ENCODE measurements at regions not wholly inside any gene's neighbourhood (a gene's known extent, or its start where the extent isn't known, plus 50 kb on each side); places are given as distances from the start of the nearest gene placed in this dataset.

DNA sequence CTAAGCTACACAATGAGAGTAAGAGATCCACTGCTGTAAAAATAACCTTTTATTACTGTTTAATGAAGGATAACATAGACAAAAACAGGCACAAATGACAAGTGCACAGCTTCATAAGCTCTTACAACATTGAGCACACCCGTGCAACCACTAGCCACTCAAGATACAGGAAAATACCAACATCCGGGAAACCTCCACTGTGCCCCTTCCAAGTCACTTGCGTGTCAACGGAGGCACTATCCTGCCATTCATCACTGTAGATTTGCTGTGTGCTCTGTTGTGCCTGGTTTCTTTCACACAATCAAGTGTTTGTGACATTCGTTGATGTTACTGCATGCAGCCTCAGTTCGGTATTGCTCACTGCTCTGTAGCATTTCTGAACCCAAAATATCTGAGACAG is 292.9 kb upstream of the MYT1L start:
- H2AFZ ChIP-seq (ENCODE audit: low read depth, low read length) = no peak overlapping the region
- H3K27me3 ChIP-seq (ENCODE audit: control insufficient read depth in 1 of 2, insufficient read depth in 1 of 2, low read length in 2 of 2) = peaks cover 0 to 5% of the 10 kb centered on the region in 2 experiments
- no peak overlapping the region for H3K23ac ChIP-seq (ENCODE audit: low read length in 2 of 2)
- no peak overlapping the region for H2BK5ac ChIP-seq (ENCODE audit: low read depth, low read length, poor library complexity, severe bottlenecking)
- H3K9ac ChIP-seq (ENCODE audit: low read length) = no peak overlapping the region
- H2AK5ac ChIP-seq (ENCODE audit: low read length, severe bottlenecking) = no peak overlapping the region
- H3K4ac ChIP-seq (ENCODE audit: low read depth in 1 of 2, low read length in 2 of 2) = no peak overlapping the region
- no peaks in the 10 kb centered on the region for H3K4me1 ChIP-seq (ENCODE audit: control insufficient read depth, insufficient read depth, low read depth, low read length)
- DNase-seq = no peak
- no peak overlapping the region for H2BK15ac ChIP-seq (ENCODE audit: low read depth, poor library complexity, severe bottlenecking)
- no peak overlapping the region for H3K4me3 ChIP-seq (ENCODE audit: insufficient read depth in 1 of 2, low read depth in 1 of 2, low read length in 2 of 2)
- no peak overlapping the region for H3K4me2 ChIP-seq (ENCODE audit: low read length, poor library complexity, severe bottlenecking)
- no peak overlapping the region for H2BK12ac ChIP-seq (ENCODE audit: low read length in 2 of 2)
- no peak overlapping the region for H4K91ac ChIP-seq (ENCODE audit: low read length)
- no peak overlapping the region for H2BK120ac ChIP-seq (ENCODE audit: low read depth, low read length)
- WGBS = 59% methylated on average over 6 of the region's 6 CpGs
- no peaks in the 10 kb centered on the region for H3K79me1 ChIP-seq (replicated peaks; ENCODE audit: low read length, poor library complexity, severe bottlenecking)
- H3K9me3 ChIP-seq (ENCODE audit: control insufficient read depth, low read length) = peaks cover 4% of the 10 kb centered on the region
- H3K18ac ChIP-seq (ENCODE audit: low read depth in 1 of 2, low read length in 2 of 2) = no peak overlapping the region
- H4K8ac ChIP-seq (ENCODE audit: low read length) = no peak overlapping the region
- no peak overlapping the region for H3K27ac ChIP-seq (ENCODE audit: low read length, poor library complexity, severe bottlenecking)
- no peaks in the 10 kb centered on the region for H3K36me3 ChIP-seq (ENCODE audit: control insufficient read depth in 1 of 2, insufficient read depth in 2 of 2, low read depth in 1 of 2, low read length in 2 of 2)
- H3K14ac ChIP-seq (ENCODE audit: low read length in 2 of 2) = no peak overlapping the region

DNA sequence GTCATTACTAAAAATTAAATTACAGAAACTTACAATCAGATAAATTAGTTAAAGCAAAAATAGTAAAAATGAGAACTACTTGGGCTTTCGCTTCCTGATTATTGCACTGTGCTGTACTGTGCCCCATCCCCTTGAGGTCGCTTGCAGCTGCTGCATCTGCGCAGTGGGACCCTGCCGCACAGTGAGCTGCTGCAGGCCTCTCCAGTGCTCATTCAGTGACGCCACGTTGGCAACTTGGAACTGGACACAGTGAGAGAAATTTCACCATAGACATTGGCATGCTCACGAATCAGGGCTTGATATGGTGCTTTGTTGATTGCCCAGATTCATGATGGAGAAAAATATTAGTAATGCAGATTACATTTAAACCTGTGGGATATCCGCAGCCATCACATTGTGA is 290.8 kb upstream of the MYT1L start:
- no peak overlapping the region for H2BK15ac ChIP-seq (ENCODE audit: low read depth, poor library complexity, severe bottlenecking)
- H3K18ac ChIP-seq (ENCODE audit: low read depth in 1 of 2, low read length in 2 of 2) = no peak overlapping the region
- no peaks in the 10 kb centered on the region for H3K36me3 ChIP-seq (ENCODE audit: control insufficient read depth in 1 of 2, insufficient read depth in 2 of 2, low read depth in 1 of 2, low read length in 2 of 2)
- no peak overlapping the region for H2BK120ac ChIP-seq (ENCODE audit: low read depth, low read length)
- no peak for DNase-seq
- H3K4me3 ChIP-seq (ENCODE audit: insufficient read depth in 1 of 2, low read depth in 1 of 2, low read length in 2 of 2) = no peak overlapping the region
- no peak overlapping the region for H4K91ac ChIP-seq (ENCODE audit: low read length)
- no peak overlapping the region for H3K4ac ChIP-seq (ENCODE audit: low read depth in 1 of 2, low read length in 2 of 2)
- no peak overlapping the region for H3K9ac ChIP-seq (ENCODE audit: low read length)
- H3K27ac ChIP-seq (ENCODE audit: low read length, poor library complexity, severe bottlenecking) = no peak overlapping the region
- no peak overlapping the region for H2BK5ac ChIP-seq (ENCODE audit: low read depth, low read length, poor library complexity, severe bottlenecking)
- 73% methylated on average over 8 of the region's 8 CpGs for WGBS
- H3K4me2 ChIP-seq (ENCODE audit: low read length, poor library complexity, severe bottlenecking) = no peak overlapping the region
- H3K79me1 ChIP-seq (replicated peaks; ENCODE audit: low read length, poor library complexity, severe bottlenecking) = no peaks in the 10 kb centered on the region
- peaks cover 0 to under 1% of the 10 kb centered on the region in 2 experiments for H3K27me3 ChIP-seq (ENCODE audit: control insufficient read depth in 1 of 2, insufficient read depth in 1 of 2, low read length in 2 of 2)
- no peak overlapping the region for H3K14ac ChIP-seq (ENCODE audit: low read length in 2 of 2)
- no peak overlapping the region for H4K8ac ChIP-seq (ENCODE audit: low read length)
- no peak overlapping the region for H2AFZ ChIP-seq (ENCODE audit: low read depth, low read length)
- H3K9me3 ChIP-seq (ENCODE audit: control insufficient read depth, low read length) = peaks cover 1% of the 10 kb centered on the region
- H2BK12ac ChIP-seq (ENCODE audit: low read length in 2 of 2) = no peak overlapping the region
- H2AK5ac ChIP-seq (ENCODE audit: low read length, severe bottlenecking) = no peak overlapping the region
- no peaks in the 10 kb centered on the region for H3K4me1 ChIP-seq (ENCODE audit: control insufficient read depth, insufficient read depth, low read depth, low read length)
- H3K23ac ChIP-seq (ENCODE audit: low read length in 2 of 2) = no peak overlapping the region

DNA sequence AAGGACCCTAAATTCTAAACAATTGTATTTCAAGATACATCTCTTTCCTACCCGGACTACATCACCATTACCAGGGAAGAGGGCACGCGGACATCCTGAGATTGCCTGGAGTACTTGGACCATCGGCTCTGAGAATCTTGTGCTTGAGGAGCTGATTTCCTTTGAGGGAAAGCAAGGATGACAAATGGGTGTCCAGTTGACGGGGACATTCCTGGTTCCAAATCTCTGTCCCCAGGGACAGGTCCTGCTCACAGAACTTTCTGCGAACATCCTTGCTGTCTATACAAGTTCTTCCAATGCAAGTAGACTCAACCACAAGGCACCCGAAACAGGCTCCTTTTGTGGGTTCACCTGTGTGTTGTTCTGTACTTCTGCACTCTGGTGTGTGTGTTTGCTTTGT is 289.5 kb upstream of the MYT1L start:
- no peaks in the 10 kb centered on the region for H3K79me1 ChIP-seq (replicated peaks; ENCODE audit: low read length, poor library complexity, severe bottlenecking)
- H3K4me1 ChIP-seq (ENCODE audit: control insufficient read depth, insufficient read depth, low read depth, low read length) = no peaks in the 10 kb centered on the region
- no peak overlapping the region for H3K27ac ChIP-seq (ENCODE audit: low read length, poor library complexity, severe bottlenecking)
- no peak overlapping the region for H2AFZ ChIP-seq (ENCODE audit: low read depth, low read length)
- no peak overlapping the region for H2BK120ac ChIP-seq (ENCODE audit: low read depth, low read length)
- H4K91ac ChIP-seq (ENCODE audit: low read length) = no peak overlapping the region
- DNase-seq = no peak
- no peak overlapping the region for H2BK15ac ChIP-seq (ENCODE audit: low read depth, poor library complexity, severe bottlenecking)
- no peak overlapping the region for H2BK12ac ChIP-seq (ENCODE audit: low read length in 2 of 2)
- WGBS = 53% methylated on average over 5 of the region's 7 CpGs
- H3K36me3 ChIP-seq (ENCODE audit: control insufficient read depth in 1 of 2, insufficient read depth in 2 of 2, low read depth in 1 of 2, low read length in 2 of 2) = no peaks in the 10 kb centered on the region
- no peak overlapping the region for H3K23ac ChIP-seq (ENCODE audit: low read length in 2 of 2)
- no peak overlapping the region for H3K14ac ChIP-seq (ENCODE audit: low read length in 2 of 2)
- no peak overlapping the region for H2BK5ac ChIP-seq (ENCODE audit: low read depth, low read length, poor library complexity, severe bottlenecking)
- no peak overlapping the region for H3K9ac ChIP-seq (ENCODE audit: low read length)
- no peak overlapping the region for H3K4me3 ChIP-seq (ENCODE audit: insufficient read depth in 1 of 2, low read depth in 1 of 2, low read length in 2 of 2)
- no peaks in the 10 kb centered on the region for H3K27me3 ChIP-seq (ENCODE audit: control insufficient read depth in 1 of 2, insufficient read depth in 1 of 2, low read length in 2 of 2)
- H3K4me2 ChIP-seq (ENCODE audit: low read length, poor library complexity, severe bottlenecking) = no peak overlapping the region
- H2AK5ac ChIP-seq (ENCODE audit: low read length, severe bottlenecking) = no peak overlapping the region
- no peaks in the 10 kb centered on the region for H3K9me3 ChIP-seq (ENCODE audit: control insufficient read depth, low read length)
- H4K8ac ChIP-seq (ENCODE audit: low read length) = no peak overlapping the region
- H3K18ac ChIP-seq (ENCODE audit: low read depth in 1 of 2, low read length in 2 of 2) = no peak overlapping the region
- H3K4ac ChIP-seq (ENCODE audit: low read depth in 1 of 2, low read length in 2 of 2) = no peak overlapping the region

- H3K4me3 ChIP-seq (ENCODE audit: insufficient read depth in 1 of 2, low read depth in 1 of 2, low read length in 2 of 2) = no peak overlapping the region
- H2AK5ac ChIP-seq (ENCODE audit: low read length, severe bottlenecking) = no peak overlapping the region
- H3K9me3 ChIP-seq (ENCODE audit: control insufficient read depth, low read length) = no peaks in the 10 kb centered on the region
- no peak for DNase-seq
- no peak overlapping the region for H2AFZ ChIP-seq (ENCODE audit: low read depth, low read length)
- no peak overlapping the region for H3K27ac ChIP-seq (ENCODE audit: low read length, poor library complexity, severe bottlenecking)
- H3K4ac ChIP-seq (ENCODE audit: low read depth in 1 of 2, low read length in 2 of 2) = no peak overlapping the region
- no peak overlapping the region for H2BK5ac ChIP-seq (ENCODE audit: low read depth, low read length, poor library complexity, severe bottlenecking)
- no peak overlapping the region for H2BK120ac ChIP-seq (ENCODE audit: low read depth, low read length)
- no peak overlapping the region for H3K14ac ChIP-seq (ENCODE audit: low read length in 2 of 2)
- no peak overlapping the region for H4K8ac ChIP-seq (ENCODE audit: low read length)
- H3K23ac ChIP-seq (ENCODE audit: low read length in 2 of 2) = no peak overlapping the region
- H3K4me1 ChIP-seq (ENCODE audit: control insufficient read depth, insufficient read depth, low read depth, low read length) = no peaks in the 10 kb centered on the region
- WGBS = 78% methylated on average over 5 of the region's 8 CpGs
- no peak overlapping the region for H2BK15ac ChIP-seq (ENCODE audit: low read depth, poor library complexity, severe bottlenecking)
- no peaks in the 10 kb centered on the region for H3K27me3 ChIP-seq (ENCODE audit: control insufficient read depth in 1 of 2, insufficient read depth in 1 of 2, low read length in 2 of 2)
- no peak overlapping the region for H2BK12ac ChIP-seq (ENCODE audit: low read length in 2 of 2)
- H3K79me1 ChIP-seq (replicated peaks; ENCODE audit: low read length, poor library complexity, severe bottlenecking) = no peaks in the 10 kb centered on the region
- H3K18ac ChIP-seq (ENCODE audit: low read depth in 1 of 2, low read length in 2 of 2) = no peak overlapping the region
- H3K9ac ChIP-seq (ENCODE audit: low read length) = no peak overlapping the region
- no peak overlapping the region for H4K91ac ChIP-seq (ENCODE audit: low read length)
- no peak overlapping the region for H3K4me2 ChIP-seq (ENCODE audit: low read length, poor library complexity, severe bottlenecking)
- no peaks in the 10 kb centered on the region for H3K36me3 ChIP-seq (ENCODE audit: control insufficient read depth in 1 of 2, insufficient read depth in 2 of 2, low read depth in 1 of 2, low read length in 2 of 2)
These were observed 288.9 kb upstream of the MYT1L start for GRCh38 chr2:2619995-2620394.

All from mesenchymal stem cell (in vitro differentiated cells and primary cell).